NT2/D1 (cell line): ENCODE measurements at regions not wholly inside any gene's neighbourhood (a gene's known extent, or its start where the extent isn't known, plus 50 kb on each side); places are given as distances from the start of the nearest gene placed in this dataset.

Experiments
- SUZ12 ChIP-seq: IDR thresholded peaks from 2 replicates; pipeline ENCODE4 v1.6.1; 2011; ENCODE audit not compliant: insufficient read length, insufficient read depth; ENCODE audit errors: extremely low read depth
- YY1 ChIP-seq: IDR thresholded peaks from 2 replicates; pipeline ENCODE4 v1.6.1; 2011; ENCODE audit not compliant: insufficient read length, insufficient read depth
- ZNF274 ChIP-seq: IDR thresholded peaks from 2 replicates; pipeline ENCODE4 v1.6.1; 2011; ENCODE audit warnings: mild to moderate bottlenecking, low read depth, low read length

DNA sequence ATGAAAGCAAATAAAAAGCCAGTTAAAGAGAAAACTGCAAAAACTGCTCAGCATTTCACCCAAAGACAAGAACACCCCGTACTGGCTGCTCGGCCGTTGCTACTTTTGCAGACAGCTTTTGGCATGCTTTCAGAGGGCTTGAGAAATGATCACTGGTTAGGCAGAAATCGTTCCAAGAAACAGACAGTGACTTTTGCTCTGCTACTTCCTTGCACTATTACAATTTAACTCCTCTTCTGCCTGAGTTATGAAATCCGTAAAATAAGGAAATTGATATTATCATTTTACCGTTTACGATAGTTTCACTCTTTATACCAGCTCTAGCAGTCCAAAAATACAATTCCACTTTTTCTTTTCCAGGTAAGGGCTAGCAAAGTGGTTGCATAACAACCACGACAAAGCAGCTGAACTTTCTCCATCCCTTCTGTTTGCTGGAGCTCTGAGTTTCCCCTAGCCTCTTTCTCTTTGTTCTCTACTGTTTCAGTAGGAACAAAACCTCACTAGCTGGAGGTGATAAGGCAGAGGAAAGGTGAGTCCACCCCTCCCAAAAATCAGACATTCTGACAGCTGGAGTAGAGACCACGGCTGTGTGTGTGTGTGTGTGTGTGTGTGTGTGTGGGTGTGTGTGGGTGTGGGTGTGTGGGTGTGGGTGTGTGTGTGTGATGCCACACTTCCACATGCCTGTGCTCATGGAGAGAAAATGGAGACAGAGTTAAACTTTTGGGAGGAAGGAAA is 191.8 kb upstream of the RREB1 start:
- no peak for TF ChIP-seq YY1
- TF ChIP-seq ZNF274 = no peak
- TF ChIP-seq SUZ12 = no peak
